PFSK-1 (cell line): ENCODE measurements at regions not wholly inside any gene's neighbourhood (a gene's known extent, or its start where the extent isn't known, plus 50 kb on each side); places are given as distances from the start of the nearest gene placed in this dataset.

Experiments used
- POLR2AphosphoS5 ChIP-seq: IDR thresholded peaks from 2 replicates; pipeline ENCODE4 v1.6.1; 2012; ENCODE audit warnings: low read depth, mild to moderate bottlenecking, control low read depth, low read length, moderate library complexity
- TAF1 ChIP-seq: IDR thresholded peaks from 2 replicates; pipeline ENCODE4 v1.6.1; 2012; ENCODE audit warnings: low read length, control low read depth, borderline replicate concordance; ENCODE audit not compliant: insufficient read depth
- TF ChIP-seq, protein P1 (sequence below), 2 experiments: IDR thresholded peaks; 2 replicates each; pipeline versions ENCODE4 v1.6.1 to v1.8.0; 2011 to 2012; ENCODE audit warnings: low read depth in 2 of 2, low read length in 2 of 2, control low read depth in 1 of 2, inconsistent platforms in 1 of 2, mild to moderate bottlenecking in 1 of 2, moderate library complexity in 1 of 2; ENCODE audit not compliant: insufficient read depth in 1 of 2

DNA sequence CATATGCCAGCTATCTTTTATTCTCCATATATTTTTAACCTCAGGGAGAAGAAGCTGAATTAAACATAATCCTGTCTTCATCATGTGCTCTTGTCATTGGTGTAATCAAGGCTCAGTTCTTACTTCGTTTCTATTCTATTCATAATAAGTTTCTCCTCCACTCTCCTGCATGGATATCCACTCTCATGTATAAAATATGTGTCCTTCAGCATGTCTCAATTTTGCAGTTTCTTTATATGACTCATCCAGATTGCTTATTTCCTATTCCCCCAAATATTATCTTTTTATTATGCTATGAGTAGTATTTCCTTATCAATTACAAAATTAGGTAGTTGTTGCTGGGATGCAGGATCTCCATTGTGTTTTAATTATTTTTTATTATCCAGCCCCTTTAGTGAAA lies 643.7 kb upstream of the ACO1 start:
- TF ChIP-seq POLR2AphosphoS5, result no peak
- TF ChIP-seq TAF1, result no peak
- TF ChIP-seq, protein P1, sequence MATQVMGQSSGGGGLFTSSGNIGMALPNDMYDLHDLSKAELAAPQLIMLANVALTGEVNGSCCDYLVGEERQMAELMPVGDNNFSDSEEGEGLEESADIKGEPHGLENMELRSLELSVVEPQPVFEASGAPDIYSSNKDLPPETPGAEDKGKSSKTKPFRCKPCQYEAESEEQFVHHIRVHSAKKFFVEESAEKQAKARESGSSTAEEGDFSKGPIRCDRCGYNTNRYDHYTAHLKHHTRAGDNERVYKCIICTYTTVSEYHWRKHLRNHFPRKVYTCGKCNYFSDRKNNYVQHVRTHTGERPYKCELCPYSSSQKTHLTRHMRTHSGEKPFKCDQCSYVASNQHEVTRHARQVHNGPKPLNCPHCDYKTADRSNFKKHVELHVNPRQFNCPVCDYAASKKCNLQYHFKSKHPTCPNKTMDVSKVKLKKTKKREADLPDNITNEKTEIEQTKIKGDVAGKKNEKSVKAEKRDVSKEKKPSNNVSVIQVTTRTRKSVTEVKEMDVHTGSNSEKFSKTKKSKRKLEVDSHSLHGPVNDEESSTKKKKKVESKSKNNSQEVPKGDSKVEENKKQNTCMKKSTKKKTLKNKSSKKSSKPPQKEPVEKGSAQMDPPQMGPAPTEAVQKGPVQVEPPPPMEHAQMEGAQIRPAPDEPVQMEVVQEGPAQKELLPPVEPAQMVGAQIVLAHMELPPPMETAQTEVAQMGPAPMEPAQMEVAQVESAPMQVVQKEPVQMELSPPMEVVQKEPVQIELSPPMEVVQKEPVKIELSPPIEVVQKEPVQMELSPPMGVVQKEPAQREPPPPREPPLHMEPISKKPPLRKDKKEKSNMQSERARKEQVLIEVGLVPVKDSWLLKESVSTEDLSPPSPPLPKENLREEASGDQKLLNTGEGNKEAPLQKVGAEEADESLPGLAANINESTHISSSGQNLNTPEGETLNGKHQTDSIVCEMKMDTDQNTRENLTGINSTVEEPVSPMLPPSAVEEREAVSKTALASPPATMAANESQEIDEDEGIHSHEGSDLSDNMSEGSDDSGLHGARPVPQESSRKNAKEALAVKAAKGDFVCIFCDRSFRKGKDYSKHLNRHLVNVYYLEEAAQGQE (IDR thresholded peaks at IDR 0.05; ENCODE audit: insufficient read depth in 1 of 2, low read depth in 2 of 2, low read length in 2 of 2), result no peak
